Liver (tissue), 8 donors: ENCODE measurements at regions not wholly inside any gene's neighbourhood (a gene's known extent, or its start where the extent isn't known, plus 50 kb on each side); places are given as distances from the start of the nearest gene placed in this dataset.

Source experiments
- DNase-seq: peaks from one replicate; pipeline ENCODE4 v3.0.0-alpha.2; 2017; ENCODE audit warnings: low spot score
- H3K27ac ChIP-seq, 2 donors: one replicate each; pipeline ENCODE4 v1.7.0; 2013; ENCODE audit warnings: inconsistent platforms in 2 of 2, low read length in 2 of 2, control low read depth in 1 of 2, low read depth in 1 of 2, mild to moderate bottlenecking in 1 of 2
- H3K27me3 ChIP-seq, 4 donors: one replicate each; pipeline versions ENCODE4 v1.6.1 to v1.7.0; 2013; ENCODE audit warnings: low read length in 3 of 4, inconsistent platforms in 1 of 4, mild to moderate bottlenecking in 1 of 4, moderate library complexity in 1 of 4; ENCODE audit not compliant: control insufficient read depth in 4 of 4, insufficient read depth in 4 of 4
- H3K36me3 ChIP-seq, 4 donors: one replicate each; pipeline versions ENCODE4 v1.6.1 to v1.7.0; 2013; ENCODE audit warnings: low read length in 3 of 4, mild to moderate bottlenecking in 3 of 4, low read depth in 1 of 4, moderate library complexity in 1 of 4; ENCODE audit not compliant: control insufficient read depth in 4 of 4, insufficient read depth in 3 of 4
- H3K4me1 ChIP-seq, 4 donors: one replicate each; pipeline versions ENCODE4 v1.6.1 to v1.7.0; 2013; ENCODE audit warnings: low read length in 3 of 4, mild to moderate bottlenecking in 3 of 4, moderate library complexity in 1 of 4; ENCODE audit not compliant: control insufficient read depth in 4 of 4, insufficient read depth in 4 of 4
- H3K4me3 ChIP-seq, 3 donors: one replicate each; pipeline versions ENCODE4 v1.6.1 to v1.7.0; 2013; ENCODE audit warnings: low read length in 3 of 3, control low read depth in 1 of 3, low read depth in 1 of 3, mild to moderate bottlenecking in 1 of 3
- H3K9ac ChIP-seq, 2 donors: one replicate each; pipeline ENCODE4 v1.7.0; 2013; ENCODE audit warnings: low read length in 2 of 2, mild to moderate bottlenecking in 2 of 2, moderate library complexity in 2 of 2, control low read depth in 1 of 2, low read depth in 1 of 2
- H3K9me3 ChIP-seq, 4 donors: one replicate each; pipeline versions ENCODE4 v1.6.1 to v1.7.0; 2013; ENCODE audit warnings: low read length in 3 of 4; ENCODE audit not compliant: control insufficient read depth in 4 of 4
- FOXA1 ChIP-seq: IDR thresholded peaks from 2 replicates; pipeline ENCODE4 v1.6.1; 2016; ENCODE audit warnings: antibody characterized with exemption
- FOXA2 ChIP-seq: IDR thresholded peaks from 2 replicates; pipeline ENCODE4 v1.6.1; 2016; ENCODE audit warnings: antibody characterized with exemption
- GABPA ChIP-seq, 2 donors: IDR thresholded peaks in 1 of 2; conservative IDR thresholded peaks in 1 of 2; 2 replicates each; pipeline ENCODE4 v1.6.1; 2016; ENCODE audit warnings: antibody characterized with exemption in 2 of 2, mild to moderate bottlenecking in 1 of 2, moderate library complexity in 1 of 2
- HNF4G ChIP-seq: IDR thresholded peaks from 2 replicates; pipeline ENCODE4 v1.6.1; 2016; ENCODE audit warnings: antibody characterized with exemption
- NR2F2 ChIP-seq: IDR thresholded peaks from 2 replicates; pipeline ENCODE4 v1.6.1; 2016; ENCODE audit warnings: antibody characterized with exemption
- RAD21 ChIP-seq, 2 donors: IDR thresholded peaks; 2 replicates each; pipeline ENCODE4 v1.6.1; 2016; ENCODE audit warnings: antibody characterized with exemption in 2 of 2, mild to moderate bottlenecking in 2 of 2
- RXRA ChIP-seq, 2 donors: IDR thresholded peaks; 2 replicates each; pipeline ENCODE4 v1.6.1; 2017 to 2018; ENCODE audit warnings: antibody characterized with exemption in 2 of 2, mild to moderate bottlenecking in 1 of 2
- TAF1 ChIP-seq: conservative IDR thresholded peaks from 2 replicates; pipeline ENCODE4 v1.6.1; 2016; ENCODE audit warnings: antibody characterized with exemption, mild to moderate bottlenecking
- YY1 ChIP-seq: IDR thresholded peaks from 2 replicates; pipeline ENCODE4 v1.6.1; 2016; ENCODE audit warnings: antibody characterized with exemption, mild to moderate bottlenecking
- WGBS: extraction: QIAGEN DNeasy Blood & Tissue Kit; methylation state at CpG from one replicate; pipeline ENCODE4 v1.1.7; 2013; 5-methylcytosine and 5-hydroxymethylcytosine counted together
- TF ChIP-seq, protein P1 (sequence below): IDR thresholded peaks from 2 replicates; pipeline ENCODE4 v1.6.1; 2016; ENCODE audit warnings: antibody characterized with exemption
- TF ChIP-seq, protein P2 (sequence below): IDR thresholded peaks from 2 replicates; pipeline ENCODE4 v1.6.1; 2016; ENCODE audit warnings: antibody characterized with exemption
- TF ChIP-seq, protein P3 (sequence below): fragments of 150-350 bp; IDR thresholded peaks from 2 replicates; pipeline ENCODE4 v1.5.1; 2017; ENCODE audit warnings: improper control_type of control experiment, low read depth, low read length; ENCODE audit not compliant: missing input control
- TF ChIP-seq, protein P4 (sequence below): IDR thresholded peaks from 2 replicates; pipeline ENCODE4 v1.6.1; 2016; ENCODE audit warnings: antibody characterized with exemption, mild to moderate bottlenecking
- donor health status: healthy.
- donor health status: healthy.
- donor health status: healthy.
- donor health status: healthy.
- donor health status: healthy.

DNA sequence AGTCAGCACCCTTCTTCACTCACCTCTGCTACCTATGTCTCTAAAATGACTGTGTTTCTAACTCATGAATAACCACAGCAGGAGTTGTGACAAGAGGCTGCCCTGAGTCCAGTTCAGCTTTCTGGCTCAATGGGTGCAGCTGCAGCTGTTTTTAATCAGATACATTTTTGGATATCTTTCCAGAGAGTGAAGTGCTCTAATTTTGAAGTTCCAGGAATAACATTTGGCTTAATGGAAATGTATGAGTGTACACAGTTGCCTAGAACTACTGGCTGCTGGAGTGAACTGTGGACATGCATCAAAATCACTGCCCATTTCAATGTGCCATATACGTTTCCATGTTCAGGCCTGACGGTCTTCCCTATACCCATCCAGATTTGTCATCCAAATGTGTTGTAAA is 769.5 kb upstream of the ANO3 start:
- 85% methylated on average over 2 of the region's 2 CpGs for WGBS

DNA sequence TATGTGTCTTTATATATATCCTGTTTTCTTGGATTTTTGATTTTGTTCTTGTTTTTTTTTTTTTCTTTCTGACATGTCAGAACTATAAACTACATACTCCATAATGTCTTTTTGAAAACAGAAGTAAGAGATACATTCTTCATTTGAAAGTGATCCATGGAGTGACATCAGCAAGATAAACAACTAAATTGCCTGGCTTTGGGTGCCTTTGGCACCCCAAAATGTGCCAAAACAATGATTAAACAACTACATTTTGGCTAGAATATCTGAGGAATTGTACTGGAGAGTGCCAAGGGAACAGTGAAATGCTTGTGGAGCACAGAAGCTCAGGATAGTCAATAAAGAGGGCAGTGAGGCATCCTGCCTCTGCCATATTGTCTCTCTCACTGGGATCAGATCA is 766.1 kb upstream of the ANO3 start:
- Histone ChIP-seq H3K27ac (no peak overlapping the region), H3K36me3 (no peaks in the 10 kb centered on the region), H3K9ac (no peak overlapping the region), H3K4me1 (no peaks in the 10 kb centered on the region), H3K9me3 (no peaks in the 10 kb centered on the region), H3K27me3 (peaks cover 0 to 3% (median 0%) of the 10 kb centered on the region in 4 donors), H3K4me3 (no peak overlapping the region)
- TF ChIP-seq FOXA2 (no peak), HNF4G (no peak), GABPA (IDR thresholded peaks at IDR 0.05 in 1 of 2, conservative IDR thresholded peaks at IDR 0.05 in 1 of 2) (no peak), NR2F2 (no peak), YY1 (no peak), RXRA (IDR thresholded peaks at IDR 0.05) (no peak)
- TF ChIP-seq, protein P1, sequence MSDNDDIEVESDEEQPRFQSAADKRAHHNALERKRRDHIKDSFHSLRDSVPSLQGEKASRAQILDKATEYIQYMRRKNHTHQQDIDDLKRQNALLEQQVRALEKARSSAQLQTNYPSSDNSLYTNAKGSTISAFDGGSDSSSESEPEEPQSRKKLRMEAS, result no peak
- DNase-seq, result no peak

More for the DNA sequence above, 769.5 kb upstream of the ANO3 start:
- H3K9me3 ChIP-seq, result no peaks in the 10 kb centered on the region
- no peaks in the 10 kb centered on the region for H3K36me3 ChIP-seq
- no peak overlapping the region for H3K27ac ChIP-seq
- DNase-seq, result no peak
- peaks cover 0 to 3% (median 0%) of the 10 kb centered on the region in 4 donors for H3K27me3 ChIP-seq
- H3K4me3 ChIP-seq, result no peak overlapping the region
- no peak overlapping the region for H3K9ac ChIP-seq
- H3K4me1 ChIP-seq, result no peaks in the 10 kb centered on the region
- TF ChIP-seq, protein P1, result no peak
- TF ChIP-seq FOXA1 (no peak), TAF1 (no peak), RAD21 (IDR thresholded peaks at IDR 0.05) (no peak), FOXA2 (no peak)
- TF ChIP-seq, protein P2, sequence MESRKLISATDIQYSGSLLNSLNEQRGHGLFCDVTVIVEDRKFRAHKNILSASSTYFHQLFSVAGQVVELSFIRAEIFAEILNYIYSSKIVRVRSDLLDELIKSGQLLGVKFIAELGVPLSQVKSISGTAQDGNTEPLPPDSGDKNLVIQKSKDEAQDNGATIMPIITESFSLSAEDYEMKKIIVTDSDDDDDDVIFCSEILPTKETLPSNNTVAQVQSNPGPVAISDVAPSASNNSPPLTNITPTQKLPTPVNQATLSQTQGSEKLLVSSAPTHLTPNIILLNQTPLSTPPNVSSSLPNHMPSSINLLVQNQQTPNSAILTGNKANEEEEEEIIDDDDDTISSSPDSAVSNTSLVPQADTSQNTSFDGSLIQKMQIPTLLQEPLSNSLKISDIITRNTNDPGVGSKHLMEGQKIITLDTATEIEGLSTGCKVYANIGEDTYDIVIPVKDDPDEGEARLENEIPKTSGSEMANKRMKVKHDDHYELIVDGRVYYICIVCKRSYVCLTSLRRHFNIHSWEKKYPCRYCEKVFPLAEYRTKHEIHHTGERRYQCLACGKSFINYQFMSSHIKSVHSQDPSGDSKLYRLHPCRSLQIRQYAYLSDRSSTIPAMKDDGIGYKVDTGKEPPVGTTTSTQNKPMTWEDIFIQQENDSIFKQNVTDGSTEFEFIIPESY, result no peak
- TF ChIP-seq, protein P3, sequence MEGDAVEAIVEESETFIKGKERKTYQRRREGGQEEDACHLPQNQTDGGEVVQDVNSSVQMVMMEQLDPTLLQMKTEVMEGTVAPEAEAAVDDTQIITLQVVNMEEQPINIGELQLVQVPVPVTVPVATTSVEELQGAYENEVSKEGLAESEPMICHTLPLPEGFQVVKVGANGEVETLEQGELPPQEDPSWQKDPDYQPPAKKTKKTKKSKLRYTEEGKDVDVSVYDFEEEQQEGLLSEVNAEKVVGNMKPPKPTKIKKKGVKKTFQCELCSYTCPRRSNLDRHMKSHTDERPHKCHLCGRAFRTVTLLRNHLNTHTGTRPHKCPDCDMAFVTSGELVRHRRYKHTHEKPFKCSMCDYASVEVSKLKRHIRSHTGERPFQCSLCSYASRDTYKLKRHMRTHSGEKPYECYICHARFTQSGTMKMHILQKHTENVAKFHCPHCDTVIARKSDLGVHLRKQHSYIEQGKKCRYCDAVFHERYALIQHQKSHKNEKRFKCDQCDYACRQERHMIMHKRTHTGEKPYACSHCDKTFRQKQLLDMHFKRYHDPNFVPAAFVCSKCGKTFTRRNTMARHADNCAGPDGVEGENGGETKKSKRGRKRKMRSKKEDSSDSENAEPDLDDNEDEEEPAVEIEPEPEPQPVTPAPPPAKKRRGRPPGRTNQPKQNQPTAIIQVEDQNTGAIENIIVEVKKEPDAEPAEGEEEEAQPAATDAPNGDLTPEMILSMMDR, result no peak
- TF ChIP-seq, protein P4, sequence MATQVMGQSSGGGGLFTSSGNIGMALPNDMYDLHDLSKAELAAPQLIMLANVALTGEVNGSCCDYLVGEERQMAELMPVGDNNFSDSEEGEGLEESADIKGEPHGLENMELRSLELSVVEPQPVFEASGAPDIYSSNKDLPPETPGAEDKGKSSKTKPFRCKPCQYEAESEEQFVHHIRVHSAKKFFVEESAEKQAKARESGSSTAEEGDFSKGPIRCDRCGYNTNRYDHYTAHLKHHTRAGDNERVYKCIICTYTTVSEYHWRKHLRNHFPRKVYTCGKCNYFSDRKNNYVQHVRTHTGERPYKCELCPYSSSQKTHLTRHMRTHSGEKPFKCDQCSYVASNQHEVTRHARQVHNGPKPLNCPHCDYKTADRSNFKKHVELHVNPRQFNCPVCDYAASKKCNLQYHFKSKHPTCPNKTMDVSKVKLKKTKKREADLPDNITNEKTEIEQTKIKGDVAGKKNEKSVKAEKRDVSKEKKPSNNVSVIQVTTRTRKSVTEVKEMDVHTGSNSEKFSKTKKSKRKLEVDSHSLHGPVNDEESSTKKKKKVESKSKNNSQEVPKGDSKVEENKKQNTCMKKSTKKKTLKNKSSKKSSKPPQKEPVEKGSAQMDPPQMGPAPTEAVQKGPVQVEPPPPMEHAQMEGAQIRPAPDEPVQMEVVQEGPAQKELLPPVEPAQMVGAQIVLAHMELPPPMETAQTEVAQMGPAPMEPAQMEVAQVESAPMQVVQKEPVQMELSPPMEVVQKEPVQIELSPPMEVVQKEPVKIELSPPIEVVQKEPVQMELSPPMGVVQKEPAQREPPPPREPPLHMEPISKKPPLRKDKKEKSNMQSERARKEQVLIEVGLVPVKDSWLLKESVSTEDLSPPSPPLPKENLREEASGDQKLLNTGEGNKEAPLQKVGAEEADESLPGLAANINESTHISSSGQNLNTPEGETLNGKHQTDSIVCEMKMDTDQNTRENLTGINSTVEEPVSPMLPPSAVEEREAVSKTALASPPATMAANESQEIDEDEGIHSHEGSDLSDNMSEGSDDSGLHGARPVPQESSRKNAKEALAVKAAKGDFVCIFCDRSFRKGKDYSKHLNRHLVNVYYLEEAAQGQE, result no peak
